Left hindlimb (tissue), 1 donor: ENCODE measurements at regions not wholly inside any gene's neighbourhood (a gene's known extent, or its start where the extent isn't known, plus 50 kb on each side); places are given as distances from the start of the nearest gene placed in this dataset.

Source experiments
- DNase-seq: peaks from one replicate; pipeline ENCODE4 v3.0.0-alpha.2; 2018

DNA sequence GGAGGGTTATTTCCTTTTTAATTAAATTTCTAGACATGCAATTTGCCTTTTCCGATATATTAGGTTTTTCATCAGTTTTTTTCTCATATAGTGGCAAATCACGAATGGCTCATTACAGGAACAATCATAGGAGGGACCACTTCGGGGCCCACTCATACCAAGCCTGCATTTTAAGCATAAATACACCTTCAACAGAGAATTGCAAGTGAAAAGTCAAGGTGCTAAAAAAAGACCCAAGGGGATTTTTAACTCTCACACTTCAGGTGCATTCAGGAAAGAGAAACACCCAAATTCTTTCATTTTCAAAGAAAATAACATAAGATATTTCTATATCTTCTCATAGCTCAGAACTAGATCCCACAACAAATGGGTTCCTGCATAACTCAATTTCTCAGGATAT is 979.6 kb upstream of the NR2F2 start:
- DNase-seq, result no peak

DNA sequence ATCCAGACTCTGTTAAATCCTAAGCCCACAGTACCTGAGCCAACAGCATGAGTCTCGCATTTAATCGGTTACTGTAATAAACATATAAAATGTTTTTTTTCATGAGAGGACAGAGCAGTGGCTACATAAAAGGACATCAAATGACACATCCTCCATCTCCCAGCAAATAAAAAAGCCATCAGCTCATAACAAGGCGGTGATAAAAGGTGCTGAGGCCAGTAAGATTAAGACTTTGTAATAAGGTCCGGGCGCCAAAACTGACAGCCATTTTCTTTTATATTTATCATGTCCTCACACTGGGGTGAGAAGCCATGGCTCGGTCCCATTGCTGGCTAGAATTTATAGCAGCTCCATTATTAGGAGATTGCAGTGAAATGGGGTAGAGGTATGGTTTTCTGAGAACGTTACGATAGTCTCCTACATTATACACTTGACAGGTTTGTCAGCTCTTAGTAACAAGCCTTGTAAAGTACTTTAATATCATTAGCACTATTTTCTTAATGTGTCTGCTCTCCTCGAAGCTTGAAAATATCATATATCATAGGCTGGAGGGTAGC is 977.8 kb upstream of the NR2F2 start:
- DNase-seq, result no peak

DNA sequence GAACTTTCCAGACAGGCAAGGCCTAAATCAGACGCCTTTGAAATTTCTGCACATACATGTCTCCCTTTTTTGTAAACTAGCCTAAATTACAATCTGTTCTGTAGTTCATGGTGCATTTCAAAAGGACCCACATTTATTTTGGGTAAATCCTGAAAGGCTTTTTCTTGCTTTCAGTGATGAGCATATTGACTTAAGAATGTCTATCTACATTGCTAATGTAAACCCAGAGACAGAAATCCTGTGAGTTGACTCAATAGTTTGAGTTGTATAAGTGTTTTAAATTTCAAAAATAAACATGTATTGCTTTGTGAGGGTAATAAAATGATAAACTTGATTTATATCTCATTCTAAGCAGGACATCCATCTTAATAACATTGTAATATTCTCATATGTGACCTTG is 977.0 kb upstream of the NR2F2 start:
- no peak for DNase-seq

DNA sequence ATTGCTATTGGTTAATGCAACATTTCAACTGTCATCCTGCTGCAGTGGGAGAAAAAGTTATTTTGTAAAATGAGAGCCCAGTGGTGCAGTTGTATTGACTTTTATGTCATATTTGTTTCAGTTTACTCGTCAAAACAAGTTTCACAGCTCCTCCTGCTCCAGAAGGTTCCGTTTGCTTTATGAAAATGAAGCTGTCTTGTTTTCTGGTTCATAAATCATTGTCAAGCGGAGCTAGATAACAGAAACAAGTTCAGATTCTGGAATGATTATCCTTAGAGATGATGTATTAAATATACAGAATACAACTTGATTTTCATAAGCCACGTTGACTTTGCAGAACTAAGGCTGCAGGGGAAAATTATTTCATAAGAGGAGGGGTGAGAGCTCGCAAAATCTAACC is 970.5 kb upstream of the NR2F2 start:
- DNase-seq, result no peak

DNA sequence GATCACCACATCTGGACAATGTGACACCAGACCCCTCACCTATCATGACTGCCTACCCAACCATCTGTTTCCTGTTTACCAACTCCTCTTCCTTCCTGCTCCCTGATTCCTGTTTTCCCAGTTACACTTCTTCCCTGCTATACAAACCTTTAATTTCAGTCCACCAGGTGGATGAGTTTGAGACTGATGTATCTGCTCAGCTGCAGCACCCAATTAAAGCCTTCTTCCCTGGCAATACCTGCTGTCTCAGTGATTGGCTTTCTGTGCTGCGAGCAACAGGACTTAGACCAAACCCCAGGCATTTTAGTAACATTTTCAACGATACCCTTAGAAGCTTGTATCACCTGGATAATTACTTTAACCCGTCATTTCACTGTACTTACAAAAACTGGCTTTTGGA is 968.2 kb upstream of the NR2F2 start:
- no peak for DNase-seq

DNA sequence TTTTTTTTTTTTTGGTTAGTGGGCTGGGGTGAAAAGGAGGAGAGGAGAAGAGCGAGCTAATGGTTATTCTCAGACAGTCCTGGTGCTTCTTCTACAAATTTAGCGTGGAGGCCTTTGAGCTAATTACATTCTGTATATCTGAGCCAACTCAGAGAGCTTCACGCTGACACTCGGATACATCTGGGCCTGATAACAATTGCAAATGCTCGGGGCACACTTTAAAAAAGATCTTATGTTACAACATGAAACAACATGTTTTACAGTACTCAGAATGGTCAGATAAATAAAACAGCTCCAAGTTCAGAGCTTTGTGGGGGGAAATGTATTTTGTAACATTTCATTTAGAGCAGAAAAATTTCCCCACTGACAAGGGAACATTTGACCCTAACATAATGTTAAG is 966.9 kb upstream of the NR2F2 start:
- DNase-seq, result no peak

DNA sequence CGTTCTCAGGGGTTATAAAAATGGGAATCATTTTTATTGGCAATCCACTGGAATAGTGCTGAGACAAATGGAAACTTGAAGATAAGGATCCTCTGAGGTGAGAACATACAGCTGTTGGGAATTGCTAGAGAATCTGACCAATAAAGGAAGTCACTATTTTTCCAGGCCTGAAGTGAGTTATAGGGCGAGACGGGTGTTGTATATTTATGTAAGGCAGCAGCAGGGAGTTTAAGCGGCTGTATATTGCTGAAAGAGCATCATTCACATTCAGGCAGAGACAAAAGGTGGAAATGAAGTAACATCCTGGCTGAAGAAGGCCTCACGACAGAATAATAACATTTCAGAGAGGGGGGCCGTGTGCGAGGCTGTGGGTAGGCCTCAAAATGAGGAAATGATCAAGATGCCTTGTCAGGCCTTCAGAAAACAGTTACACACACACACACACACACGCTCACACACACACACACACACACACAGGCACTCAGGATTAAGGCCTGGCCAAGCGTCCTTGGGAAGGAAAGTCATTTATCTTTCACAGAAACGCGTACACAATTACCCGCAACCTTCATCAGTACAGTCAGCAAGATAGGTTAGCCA is 964.9 kb upstream of the NR2F2 start:
- peak; percentile 31 for DNase-seq

DNA sequence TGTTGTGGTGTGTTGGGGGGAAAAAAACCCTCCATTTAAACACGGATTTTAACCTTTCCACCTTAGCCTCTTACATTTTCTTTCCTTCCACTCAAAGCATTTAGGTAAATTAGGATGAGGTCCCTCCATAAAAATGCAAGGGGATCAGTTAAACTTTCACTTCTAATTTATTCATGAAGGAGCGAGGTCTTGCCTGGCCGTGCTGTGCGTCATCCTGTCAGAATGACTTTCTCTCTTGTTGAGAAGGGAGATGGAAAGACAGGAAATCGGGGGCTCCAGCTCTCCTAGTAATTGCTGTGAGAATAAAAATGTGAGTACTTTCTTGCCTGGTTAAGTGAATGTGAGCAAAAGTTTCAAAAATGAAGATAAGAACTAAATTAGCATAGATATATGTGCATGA is 962.3 kb upstream of the NR2F2 start:
- no peak for DNase-seq

DNA sequence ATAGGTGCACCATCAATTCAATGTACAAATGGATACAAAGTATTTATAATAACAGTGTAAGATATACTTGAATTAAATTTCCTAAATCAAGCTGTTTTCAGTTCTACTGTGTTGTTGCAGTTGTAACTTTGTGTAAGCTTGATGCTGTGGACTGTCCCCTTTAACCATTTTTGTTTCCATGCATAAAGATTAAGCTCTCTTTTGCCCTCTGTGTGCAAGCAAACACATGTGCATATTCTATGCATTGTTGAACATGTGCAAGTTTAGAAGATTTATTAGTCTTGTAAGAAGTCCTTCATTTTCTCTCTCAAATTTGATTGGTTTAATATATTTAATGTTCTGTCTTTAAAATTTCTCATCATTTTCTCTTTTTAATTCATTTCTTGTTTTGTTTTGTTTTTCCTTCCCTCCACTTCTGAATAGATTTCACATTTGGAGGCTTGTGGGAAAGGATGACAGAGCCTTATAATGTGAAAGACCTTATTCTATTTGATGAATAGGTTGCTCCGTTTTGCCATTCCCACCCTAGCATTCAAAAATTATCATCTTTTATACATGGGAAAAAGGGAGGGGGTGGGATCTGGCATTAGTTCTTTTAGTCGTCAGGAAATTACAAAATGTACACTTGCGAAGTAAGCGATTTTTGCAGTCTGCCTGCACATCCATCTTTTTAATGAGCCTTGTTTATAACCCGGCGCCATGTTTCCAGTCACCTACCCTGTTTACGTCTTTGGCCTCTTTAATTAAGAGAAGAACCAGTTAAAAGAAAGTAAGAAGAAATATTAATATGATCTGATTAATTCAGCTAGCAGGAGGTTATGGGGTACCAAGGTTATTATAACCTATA is 961.5 kb upstream of the NR2F2 start:
- DNase-seq, result no peak

DNA sequence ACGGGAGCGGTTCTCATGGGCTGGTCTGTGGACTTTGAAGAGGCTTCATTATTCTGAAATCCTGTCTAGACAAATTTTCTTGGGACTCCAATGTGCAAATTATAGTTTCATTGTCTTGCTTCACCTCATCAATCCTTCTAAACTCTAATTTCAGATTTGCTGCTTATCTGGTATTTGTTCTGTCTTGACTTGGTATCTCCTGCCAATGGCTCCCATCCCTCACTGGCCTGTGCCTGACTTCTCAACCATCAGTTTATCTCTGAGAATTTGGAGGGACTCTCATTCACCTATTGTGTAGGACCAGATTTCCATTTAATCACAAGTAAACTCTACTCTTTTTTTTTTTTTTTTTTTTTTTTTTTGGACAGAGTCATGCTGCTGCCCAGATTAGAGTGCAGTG is 960.2 kb upstream of the NR2F2 start:
- DNase-seq, result no peak

DNA sequence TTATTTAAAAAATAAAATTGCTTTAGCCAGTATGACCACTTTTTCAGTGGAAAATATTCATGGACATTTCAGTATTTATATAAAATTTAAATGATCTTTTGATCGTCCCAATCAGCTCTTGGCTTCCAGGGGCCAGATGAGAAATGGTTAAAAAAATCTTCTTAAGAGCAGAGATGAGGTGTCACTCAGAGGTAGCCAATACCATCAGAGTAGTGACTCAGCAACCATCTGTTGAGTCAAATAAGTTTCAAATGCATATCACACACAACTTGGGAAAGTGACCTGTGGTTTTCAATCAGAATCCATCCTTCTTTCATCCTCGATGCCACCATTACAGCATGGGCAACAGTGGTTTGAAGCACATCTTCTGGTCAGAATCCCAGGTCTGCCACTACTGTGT is 958.8 kb upstream of the NR2F2 start:
- no peak for DNase-seq

DNA sequence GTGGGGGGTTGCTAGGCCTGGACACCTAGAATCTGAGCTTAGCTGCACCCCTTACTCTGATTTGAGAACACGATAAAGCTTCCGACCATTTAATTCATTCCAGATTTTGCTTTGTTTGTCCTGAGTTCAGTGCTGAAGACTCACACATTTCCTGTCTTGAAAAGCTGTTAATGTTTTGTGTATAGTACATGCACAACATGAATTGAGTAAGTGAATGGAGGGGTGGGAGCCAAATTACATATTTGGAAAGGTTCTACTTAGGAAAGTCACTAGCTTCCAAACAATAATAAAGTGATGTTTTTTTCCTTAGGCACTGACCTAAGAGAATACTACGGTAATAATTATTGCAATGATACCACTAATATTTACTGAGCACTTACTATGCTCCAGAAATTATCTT is 955.2 kb upstream of the NR2F2 start:
- DNase-seq, result no peak

DNA sequence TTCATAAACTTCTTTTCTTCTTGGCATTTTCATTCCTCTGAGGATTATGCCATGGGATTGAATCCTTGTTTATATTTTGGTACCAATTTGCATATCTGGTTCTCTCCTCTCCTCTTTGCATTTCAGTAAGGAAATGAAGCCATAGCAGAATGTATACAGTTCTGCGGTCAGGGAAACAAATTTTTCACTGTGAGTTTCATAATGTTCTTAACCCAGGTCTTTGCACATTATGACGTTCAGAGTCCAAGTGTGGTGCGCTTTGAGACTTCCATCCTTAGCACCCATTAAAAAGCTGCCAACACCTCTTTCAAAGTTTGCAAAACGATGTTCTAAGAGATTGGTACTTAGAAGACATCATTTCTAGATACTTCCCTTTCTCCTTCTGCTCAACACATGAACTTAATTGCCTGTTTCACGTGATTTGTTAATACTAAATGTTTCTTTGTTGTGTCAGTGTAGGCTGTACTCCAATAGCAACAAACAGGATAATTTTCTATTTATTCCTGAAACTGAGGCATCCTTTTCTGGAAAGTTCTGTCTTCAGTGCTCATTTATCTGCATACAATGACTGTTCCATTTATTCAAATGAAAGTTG is 953.1 kb upstream of the NR2F2 start:
- DNase-seq, result no peak

DNA sequence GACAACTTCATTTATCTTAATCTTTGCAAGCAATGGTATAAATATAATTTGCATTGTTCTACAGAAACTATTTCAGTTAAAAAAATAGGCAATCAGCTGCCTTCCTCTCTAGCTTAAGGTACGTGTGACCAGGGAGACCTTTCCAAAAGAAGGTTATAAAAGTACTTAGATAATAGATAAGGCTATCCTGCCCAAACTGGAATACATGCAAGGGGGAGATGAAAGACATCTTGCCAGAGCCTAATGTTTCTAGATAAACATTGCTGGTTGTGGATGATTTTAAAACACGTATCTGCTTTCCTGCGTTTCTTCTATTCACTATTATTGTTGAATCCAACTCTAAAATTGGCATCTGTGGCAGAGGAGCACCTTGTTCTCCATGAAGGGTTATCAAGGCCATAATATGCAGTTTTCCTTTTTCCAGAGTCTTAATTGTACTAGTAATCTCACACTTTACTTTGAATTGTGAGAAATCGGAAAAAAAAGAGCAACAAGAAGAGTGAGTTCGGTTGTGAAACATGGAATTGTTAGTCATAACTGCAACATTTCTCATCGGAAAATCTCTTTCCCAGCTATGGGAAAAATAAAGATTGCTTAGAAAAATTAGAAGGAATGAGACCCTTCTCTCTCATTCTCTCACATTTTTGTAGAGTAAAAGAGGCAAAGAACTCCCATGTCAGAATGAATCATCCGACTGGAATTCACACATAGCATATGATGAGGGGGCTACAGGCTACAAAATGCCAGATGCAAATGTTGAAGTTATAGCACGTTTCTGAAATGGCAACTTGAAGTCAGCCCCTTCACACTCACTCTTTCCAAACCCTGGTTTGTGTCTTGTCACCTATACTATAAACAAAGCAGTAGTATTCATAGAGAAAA is 936.1 kb upstream of the NR2F2 start:
- DNase-seq, result no peak

DNA sequence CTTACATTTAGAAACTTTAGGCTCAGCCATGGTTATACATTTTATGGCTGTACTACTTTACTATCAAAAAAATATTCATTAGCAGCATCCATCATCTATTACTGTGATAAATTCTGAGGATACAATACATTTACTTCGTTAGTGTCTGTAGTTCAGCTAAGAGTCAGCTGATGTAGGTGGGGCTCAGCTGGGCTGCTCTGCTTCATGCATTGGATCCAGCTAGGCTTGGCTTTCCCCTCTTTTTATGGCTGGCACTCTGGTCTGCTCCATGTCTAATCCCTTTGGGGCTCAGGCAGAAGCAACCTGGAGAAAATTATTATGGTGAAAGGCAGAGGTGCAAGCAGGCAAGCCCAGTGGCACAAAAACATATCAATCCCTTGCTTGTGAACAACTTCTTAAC is 930.1 kb upstream of the NR2F2 start:
- DNase-seq, result no peak

DNA sequence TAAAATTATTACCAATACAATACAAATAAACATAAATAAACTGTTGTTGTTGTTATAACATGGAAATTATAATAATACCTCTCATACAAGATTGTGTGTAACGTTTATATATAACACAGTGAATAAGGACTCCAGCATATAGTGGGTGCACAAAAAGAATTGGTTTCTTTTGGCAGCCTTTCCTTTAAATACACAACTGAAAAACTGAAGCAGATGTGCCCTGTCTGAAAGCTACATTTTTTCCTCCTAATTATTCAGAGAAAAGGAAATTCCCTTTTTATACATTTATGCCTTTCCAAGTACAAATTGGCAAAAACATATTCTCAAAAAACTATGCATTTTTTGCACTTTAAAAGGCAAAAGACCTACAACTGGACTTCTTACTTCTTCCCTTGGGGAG is 928.9 kb upstream of the NR2F2 start:
- DNase-seq, result no peak

DNA sequence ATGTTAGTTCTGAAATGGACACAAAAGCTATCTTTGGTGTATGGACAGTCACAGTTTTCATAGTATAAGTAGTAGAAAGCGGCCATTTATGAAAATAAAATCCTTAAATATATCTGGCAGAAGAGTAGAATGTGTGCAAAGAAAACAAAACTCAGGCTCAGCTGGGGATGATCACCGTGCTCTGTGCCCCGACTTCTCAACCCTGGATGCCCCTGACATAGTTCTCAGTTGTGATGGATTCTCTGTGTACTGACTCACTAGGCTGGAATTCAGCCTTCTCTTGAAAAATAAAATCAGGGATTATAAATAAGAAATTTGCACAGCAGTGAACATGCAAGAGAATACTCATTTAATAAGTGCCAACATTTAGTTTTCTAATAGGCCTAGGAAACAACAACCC is 925.1 kb upstream of the NR2F2 start:
- DNase-seq, result no peak

DNA sequence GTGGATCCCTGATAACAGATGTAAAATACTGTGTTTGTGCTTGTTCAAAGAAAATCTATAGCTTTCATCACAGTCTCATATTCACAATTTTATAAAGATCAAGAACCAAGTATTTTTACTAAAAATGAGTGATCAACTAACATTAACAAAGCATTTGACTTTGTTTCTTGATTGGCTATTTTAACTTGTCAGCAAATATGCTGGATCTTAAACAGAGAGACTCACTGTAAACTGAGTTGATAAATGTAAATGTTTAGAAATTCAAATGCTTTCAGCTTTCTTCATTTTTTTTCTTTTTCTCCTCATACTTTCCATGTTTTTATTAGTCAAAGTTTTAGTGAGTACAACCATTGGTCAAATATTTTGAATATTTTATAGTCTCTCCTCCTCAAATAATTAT is 923.0 kb upstream of the NR2F2 start:
- no peak for DNase-seq

DNA sequence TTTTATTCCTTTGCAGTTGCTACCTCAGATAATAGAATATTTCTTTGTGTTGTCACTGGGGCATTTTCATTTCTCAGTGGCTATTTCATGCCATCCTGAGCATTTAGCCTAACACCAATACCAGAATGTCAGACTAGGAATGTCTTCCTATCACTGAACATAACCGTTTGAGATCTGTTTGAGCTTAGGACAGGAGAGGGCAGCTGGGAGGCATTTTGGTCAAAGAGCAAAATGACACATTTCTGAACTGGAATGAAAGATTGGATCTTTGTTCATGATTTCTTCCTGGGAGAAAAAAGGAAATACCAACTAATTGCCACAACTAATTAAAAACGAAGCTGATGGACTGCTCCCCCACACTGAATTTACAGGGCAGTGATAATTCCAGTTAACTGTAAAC is 921.3 kb upstream of the NR2F2 start:
- no peak for DNase-seq

DNA sequence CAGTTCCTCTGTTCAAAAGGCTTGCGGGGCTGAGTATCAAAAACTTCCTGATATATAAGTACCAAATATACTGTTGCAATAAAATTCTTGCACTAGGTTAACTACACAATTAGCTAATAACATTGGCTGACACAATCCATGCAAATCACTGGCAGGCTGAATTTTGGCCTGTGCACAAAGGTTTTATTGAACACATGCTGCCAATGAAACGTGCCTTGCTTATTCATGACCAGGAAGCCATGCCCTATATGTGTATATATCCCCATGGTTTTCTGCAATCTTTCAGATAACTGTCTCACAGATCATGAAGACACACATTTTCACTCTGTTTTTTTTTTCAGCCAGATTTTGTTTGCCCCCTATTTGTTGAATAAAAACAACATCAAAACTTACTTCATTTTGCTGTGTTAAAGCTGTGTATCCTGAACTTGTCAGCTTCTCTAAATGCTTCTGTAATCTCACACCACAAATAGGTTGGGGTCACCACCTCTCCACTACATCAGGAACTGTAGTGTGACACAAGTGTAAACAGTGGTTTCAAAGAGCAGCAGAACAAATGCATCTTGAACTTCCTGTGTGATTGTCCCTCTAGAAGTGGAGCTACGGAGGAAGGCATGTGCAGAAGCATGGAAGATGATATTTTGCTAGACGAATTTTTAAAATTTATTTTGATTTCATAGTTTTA is 920.7 kb upstream of the NR2F2 start:
- no peak for DNase-seq

DNA sequence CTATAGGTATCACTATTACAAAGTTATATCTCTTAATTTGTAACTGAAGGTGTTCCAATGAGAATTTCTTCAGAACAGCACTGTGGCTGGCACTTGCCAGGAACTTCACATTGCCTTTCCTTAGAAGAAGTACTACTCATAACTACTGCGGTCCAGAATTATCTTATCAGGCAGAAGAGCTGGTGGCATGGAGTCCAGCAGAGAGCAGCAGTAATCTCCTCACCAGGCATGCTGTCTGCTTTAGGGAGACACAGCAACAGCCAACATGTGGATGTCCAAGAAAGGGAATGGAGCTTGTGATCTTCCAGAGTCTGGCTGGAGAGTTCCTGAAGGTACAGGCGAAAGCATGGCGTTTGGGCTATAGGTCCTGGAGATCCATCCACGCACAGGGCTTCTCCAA is 919.7 kb upstream of the NR2F2 start:
- DNase-seq, result no peak

DNA sequence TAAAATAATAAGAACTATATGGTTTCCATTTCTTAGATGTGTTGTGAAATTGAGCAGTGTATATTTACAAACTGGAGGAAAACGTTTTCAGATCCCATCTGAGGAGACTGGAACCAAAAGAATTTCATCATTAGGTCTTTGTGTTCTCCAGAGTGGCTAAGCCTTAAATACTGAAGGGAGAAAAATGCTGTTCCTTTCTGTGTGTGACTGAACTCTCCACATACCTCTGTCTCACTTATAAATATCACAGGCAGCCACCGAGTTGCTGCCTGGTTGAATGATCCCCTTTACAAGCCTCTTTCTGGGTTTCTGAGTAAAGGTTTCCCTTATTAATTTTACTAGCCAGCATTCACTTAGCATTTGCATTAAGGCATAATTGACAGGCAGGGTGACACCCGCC is 913.9 kb upstream of the NR2F2 start:
- DNase-seq, result no peak

DNA sequence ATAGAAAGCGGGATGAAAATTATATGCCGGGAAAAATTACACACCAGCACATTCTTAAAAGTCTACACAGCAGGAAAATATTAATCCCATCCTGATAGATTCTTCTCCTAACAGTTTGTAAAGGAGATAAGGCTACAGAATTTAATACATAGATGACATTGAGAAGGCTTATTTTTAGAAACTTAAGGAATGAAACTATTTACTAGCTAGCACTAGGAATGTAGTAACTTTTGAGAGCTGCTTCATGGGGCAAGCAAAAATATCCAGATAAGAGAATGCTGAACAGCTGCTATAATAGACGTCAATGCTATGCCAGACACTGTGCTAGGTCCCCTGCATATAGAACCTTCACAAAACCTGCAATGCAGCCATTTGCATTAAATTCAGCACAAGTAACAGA is 912.7 kb upstream of the NR2F2 start:
- DNase-seq, result no peak
